PFSK-1 (cell line): ENCODE measurements at regions not wholly inside any gene's neighbourhood (a gene's known extent, or its start where the extent isn't known, plus 50 kb on each side); places are given as distances from the start of the nearest gene placed in this dataset.

ENCODE experiments used
- FOXP2 ChIP-seq: optimal IDR thresholded peaks from 2 replicates; pipeline ENCODE3; 2011; ENCODE audit warnings: borderline replicate concordance, control low read depth, inconsistent platforms; ENCODE audit not compliant: insufficient read depth; ENCODE audit errors: extremely low read length, extremely low read depth
- POLR2AphosphoS5 ChIP-seq: IDR thresholded peaks from 2 replicates; pipeline ENCODE4 v1.6.1; 2012; ENCODE audit warnings: low read depth, mild to moderate bottlenecking, control low read depth, low read length, moderate library complexity
- REST ChIP-seq, 2 experiments: IDR thresholded peaks; 2 replicates each; pipeline versions ENCODE4 v1.6.1 to v1.8.0; 2011 to 2012; ENCODE audit warnings: low read depth in 2 of 2, low read length in 2 of 2, control low read depth in 1 of 2, inconsistent platforms in 1 of 2, mild to moderate bottlenecking in 1 of 2, moderate library complexity in 1 of 2; ENCODE audit not compliant: insufficient read depth in 1 of 2
- SIN3A ChIP-seq: IDR thresholded peaks from 2 replicates; pipeline ENCODE4 v1.6.1; 2012; ENCODE audit warnings: mild to moderate bottlenecking, low read length, moderate library complexity, borderline replicate concordance; ENCODE audit not compliant: insufficient read depth
- TAF1 ChIP-seq: IDR thresholded peaks from 2 replicates; pipeline ENCODE4 v1.6.1; 2012; ENCODE audit warnings: low read length, control low read depth, borderline replicate concordance; ENCODE audit not compliant: insufficient read depth

GRCh38 chr5:133782736-133783135 is 170.4 kb upstream of the FSTL4 start:
- TF ChIP-seq POLR2AphosphoS5, result no peak
- no peak for TF ChIP-seq TAF1
- no peak for TF ChIP-seq REST (IDR thresholded peaks at IDR 0.05; ENCODE audit: insufficient read depth in 1 of 2, low read depth in 2 of 2, low read length in 2 of 2)
- TF ChIP-seq SIN3A, result no peak
- TF ChIP-seq FOXP2, result no peak

- no peak for TF ChIP-seq FOXP2
- TF ChIP-seq POLR2AphosphoS5, result no peak
- TF ChIP-seq REST (IDR thresholded peaks at IDR 0.05; ENCODE audit: insufficient read depth in 1 of 2, low read depth in 2 of 2, low read length in 2 of 2), result no peak
- TF ChIP-seq TAF1, result no peak
- no peak for TF ChIP-seq SIN3A
These were observed 169.3 kb upstream of the FSTL4 start for GRCh38 chr5:133781436-133782225.

GRCh38 chr5:133780619-133781280 is 168.4 kb upstream of the FSTL4 start:
- TF ChIP-seq FOXP2, result no peak
- no peak for TF ChIP-seq POLR2AphosphoS5
- TF ChIP-seq REST (IDR thresholded peaks at IDR 0.05; ENCODE audit: insufficient read depth in 1 of 2, low read depth in 2 of 2, low read length in 2 of 2), result no peak
- no peak for TF ChIP-seq SIN3A
- no peak for TF ChIP-seq TAF1

GRCh38 chr5:133779828-133780475 is 167.6 kb upstream of the FSTL4 start:
- TF ChIP-seq REST (IDR thresholded peaks at IDR 0.05; ENCODE audit: insufficient read depth in 1 of 2, low read depth in 2 of 2, low read length in 2 of 2) (no peak), SIN3A (no peak), FOXP2 (no peak), TAF1 (no peak), POLR2AphosphoS5 (no peak)
